ENCODE measurements at regions not wholly inside any gene's neighbourhood (a gene's known extent, or its start where the extent isn't known, plus 50 kb on each side); places are given as distances from the start of the nearest gene placed in this dataset.

DNA sequence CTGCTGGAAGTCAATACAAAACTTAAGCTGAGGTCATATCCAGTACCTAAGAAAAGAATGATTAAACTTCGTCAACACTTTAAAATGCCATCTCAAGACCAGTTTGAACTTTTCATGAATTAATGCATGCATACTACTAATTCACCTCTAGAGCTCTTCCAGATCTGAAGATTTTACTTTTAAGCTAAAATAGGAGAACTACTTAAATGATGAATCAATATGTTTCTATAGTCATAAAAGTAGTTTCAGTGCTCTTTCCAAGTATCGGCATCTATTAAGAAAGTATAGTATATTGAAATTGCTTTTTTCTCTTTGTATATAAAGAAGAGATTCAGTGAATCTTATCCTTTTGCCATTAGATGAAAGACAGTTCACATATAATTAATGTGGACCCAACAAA, 1123.9 kb downstream of the PCDH9 start (continued):
- TF ChIP-seq, protein P1, sequence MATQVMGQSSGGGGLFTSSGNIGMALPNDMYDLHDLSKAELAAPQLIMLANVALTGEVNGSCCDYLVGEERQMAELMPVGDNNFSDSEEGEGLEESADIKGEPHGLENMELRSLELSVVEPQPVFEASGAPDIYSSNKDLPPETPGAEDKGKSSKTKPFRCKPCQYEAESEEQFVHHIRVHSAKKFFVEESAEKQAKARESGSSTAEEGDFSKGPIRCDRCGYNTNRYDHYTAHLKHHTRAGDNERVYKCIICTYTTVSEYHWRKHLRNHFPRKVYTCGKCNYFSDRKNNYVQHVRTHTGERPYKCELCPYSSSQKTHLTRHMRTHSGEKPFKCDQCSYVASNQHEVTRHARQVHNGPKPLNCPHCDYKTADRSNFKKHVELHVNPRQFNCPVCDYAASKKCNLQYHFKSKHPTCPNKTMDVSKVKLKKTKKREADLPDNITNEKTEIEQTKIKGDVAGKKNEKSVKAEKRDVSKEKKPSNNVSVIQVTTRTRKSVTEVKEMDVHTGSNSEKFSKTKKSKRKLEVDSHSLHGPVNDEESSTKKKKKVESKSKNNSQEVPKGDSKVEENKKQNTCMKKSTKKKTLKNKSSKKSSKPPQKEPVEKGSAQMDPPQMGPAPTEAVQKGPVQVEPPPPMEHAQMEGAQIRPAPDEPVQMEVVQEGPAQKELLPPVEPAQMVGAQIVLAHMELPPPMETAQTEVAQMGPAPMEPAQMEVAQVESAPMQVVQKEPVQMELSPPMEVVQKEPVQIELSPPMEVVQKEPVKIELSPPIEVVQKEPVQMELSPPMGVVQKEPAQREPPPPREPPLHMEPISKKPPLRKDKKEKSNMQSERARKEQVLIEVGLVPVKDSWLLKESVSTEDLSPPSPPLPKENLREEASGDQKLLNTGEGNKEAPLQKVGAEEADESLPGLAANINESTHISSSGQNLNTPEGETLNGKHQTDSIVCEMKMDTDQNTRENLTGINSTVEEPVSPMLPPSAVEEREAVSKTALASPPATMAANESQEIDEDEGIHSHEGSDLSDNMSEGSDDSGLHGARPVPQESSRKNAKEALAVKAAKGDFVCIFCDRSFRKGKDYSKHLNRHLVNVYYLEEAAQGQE (IDR thresholded peaks at IDR 0.05; ENCODE audit: unreplicated experiment): no peak
- no peak for TF ChIP-seq NANOG (IDR thresholded peaks at IDR 0.05; ENCODE audit: borderline replicate concordance)

DNA sequence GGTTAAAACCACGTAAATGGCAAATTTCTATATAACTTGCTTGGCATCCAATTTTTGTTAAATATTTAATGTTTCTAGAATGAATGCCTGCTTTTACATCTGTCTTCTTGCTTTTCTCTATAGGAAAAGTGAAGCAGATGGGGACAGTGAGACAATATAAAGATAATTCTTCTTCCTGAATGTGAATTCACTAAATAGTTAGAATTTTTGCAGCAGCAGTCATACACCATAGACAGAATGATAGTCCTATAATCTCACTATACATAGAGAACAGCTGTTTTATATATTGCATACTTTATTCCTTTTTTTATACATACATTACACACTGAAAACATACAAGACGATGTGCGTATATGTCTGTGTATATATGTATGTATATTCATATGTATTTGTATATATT, 1127.3 kb downstream of the PCDH9 start:
- H3K4me1 Mint-ChIP-seq: no peaks in the 10 kb centered on the region
- no peaks in the 10 kb centered on the region for H3K9me3 Mint-ChIP-seq
- H3K27ac Mint-ChIP-seq: no peak overlapping the region
- H3K4me3 Mint-ChIP-seq: no peak overlapping the region
- H4K20me1 ChIP-seq (replicated peaks; ENCODE audit: insufficient read depth): no peaks in the 10 kb centered on the region
- DNase-seq (ENCODE audit: low spot score): no peak
- H3K27ac ChIP-seq (ENCODE audit: low read depth): no peak overlapping the region
- H3K9me2 ChIP-seq (ENCODE audit: insufficient read depth): no peaks in the 10 kb centered on the region
- H3K27me3 Mint-ChIP-seq (ENCODE audit: insufficient read depth, low read depth, poor library complexity): no peaks in the 10 kb centered on the region
- H3K27me3 ChIP-seq (ENCODE audit: insufficient read depth): no peaks in the 10 kb centered on the region
- no peaks in the 10 kb centered on the region for H3F3A ChIP-seq (replicated peaks; ENCODE audit: low read depth)
- H3K4me2 ChIP-seq: no peak overlapping the region
- ATAC-seq: no peak
- no peak overlapping the region for H3K4me3 ChIP-seq
- H3K36me3 ChIP-seq (ENCODE audit: insufficient read depth): no peaks in the 10 kb centered on the region
- TF ChIP-seq, protein P2, sequence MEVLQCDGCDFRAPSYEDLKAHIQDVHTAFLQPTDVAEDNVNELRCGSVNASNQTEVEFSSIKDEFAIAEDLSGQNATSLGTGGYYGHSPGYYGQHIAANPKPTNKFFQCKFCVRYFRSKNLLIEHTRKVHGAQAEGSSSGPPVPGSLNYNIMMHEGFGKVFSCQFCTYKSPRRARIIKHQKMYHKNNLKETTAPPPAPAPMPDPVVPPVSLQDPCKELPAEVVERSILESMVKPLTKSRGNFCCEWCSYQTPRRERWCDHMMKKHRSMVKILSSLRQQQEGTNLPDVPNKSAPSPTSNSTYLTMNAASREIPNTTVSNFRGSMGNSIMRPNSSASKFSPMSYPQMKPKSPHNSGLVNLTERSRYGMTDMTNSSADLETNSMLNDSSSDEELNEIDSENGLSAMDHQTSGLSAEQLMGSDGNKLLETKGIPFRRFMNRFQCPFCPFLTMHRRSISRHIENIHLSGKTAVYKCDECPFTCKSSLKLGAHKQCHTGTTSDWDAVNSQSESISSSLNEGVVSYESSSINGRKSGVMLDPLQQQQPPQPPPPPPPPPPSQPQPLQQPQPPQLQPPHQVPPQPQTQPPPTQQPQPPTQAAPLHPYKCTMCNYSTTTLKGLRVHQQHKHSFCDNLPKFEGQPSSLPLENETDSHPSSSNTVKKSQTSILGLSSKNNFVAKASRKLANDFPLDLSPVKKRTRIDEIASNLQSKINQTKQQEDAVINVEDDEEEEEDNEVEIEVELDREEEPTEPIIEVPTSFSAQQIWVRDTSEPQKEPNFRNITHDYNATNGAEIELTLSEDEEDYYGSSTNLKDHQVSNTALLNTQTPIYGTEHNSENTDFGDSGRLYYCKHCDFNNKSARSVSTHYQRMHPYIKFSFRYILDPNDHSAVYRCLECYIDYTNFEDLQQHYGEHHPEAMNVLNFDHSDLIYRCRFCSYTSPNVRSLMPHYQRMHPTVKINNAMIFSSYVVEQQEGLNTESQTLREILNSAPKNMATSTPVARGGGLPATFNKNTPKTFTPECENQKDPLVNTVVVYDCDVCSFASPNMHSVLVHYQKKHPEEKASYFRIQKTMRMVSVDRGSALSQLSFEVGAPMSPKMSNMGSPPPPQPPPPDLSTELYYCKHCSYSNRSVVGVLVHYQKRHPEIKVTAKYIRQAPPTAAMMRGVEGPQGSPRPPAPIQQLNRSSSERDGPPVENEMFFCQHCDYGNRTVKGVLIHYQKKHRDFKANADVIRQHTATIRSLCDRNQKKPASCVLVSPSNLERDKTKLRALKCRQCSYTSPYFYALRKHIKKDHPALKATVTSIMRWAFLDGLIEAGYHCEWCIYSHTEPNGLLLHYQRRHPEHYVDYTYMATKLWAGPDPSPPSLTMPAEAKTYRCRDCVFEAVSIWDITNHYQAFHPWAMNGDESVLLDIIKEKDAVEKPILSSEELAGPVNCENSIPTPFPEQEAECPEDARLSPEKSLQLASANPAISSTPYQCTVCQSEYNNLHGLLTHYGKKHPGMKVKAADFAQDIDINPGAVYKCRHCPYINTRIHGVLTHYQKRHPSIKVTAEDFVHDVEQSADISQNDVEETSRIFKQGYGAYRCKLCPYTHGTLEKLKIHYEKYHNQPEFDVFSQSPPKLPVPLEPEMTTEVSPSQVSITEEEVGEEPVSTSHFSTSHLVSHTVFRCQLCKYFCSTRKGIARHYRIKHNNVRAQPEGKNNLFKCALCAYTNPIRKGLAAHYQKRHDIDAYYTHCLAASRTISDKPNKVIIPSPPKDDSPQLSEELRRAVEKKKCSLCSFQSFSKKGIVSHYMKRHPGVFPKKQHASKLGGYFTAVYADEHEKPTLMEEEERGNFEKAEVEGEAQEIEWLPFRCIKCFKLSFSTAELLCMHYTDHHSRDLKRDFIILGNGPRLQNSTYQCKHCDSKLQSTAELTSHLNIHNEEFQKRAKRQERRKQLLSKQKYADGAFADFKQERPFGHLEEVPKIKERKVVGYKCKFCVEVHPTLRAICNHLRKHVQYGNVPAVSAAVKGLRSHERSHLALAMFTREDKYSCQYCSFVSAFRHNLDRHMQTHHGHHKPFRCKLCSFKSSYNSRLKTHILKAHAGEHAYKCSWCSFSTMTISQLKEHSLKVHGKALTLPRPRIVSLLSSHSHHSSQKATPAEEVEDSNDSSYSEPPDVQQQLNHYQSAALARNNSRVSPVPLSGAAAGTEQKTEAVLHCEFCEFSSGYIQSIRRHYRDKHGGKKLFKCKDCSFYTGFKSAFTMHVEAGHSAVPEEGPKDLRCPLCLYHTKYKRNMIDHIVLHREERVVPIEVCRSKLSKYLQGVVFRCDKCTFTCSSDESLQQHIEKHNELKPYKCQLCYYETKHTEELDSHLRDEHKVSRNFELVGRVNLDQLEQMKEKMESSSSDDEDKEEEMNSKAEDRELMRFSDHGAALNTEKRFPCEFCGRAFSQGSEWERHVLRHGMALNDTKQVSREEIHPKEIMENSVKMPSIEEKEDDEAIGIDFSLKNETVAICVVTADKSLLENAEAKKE (CRISPR knock-in tag; IDR thresholded peaks at IDR 0.05): no peak
- no peaks in the 10 kb centered on the region for H3K79me2 ChIP-seq (replicated peaks; ENCODE audit: insufficient read depth)
- no peaks in the 10 kb centered on the region for H3K4me1 ChIP-seq (ENCODE audit: insufficient read depth)
- no peaks in the 10 kb centered on the region for H3K36me3 Mint-ChIP-seq (ENCODE audit: low read depth)
- H2AFZ ChIP-seq: no peak overlapping the region

Measured in GM23338 (cell line).